ENCODE measurements at regions not wholly inside any gene's neighbourhood (a gene's known extent, or its start where the extent isn't known, plus 50 kb on each side); places are given as distances from the start of the nearest gene placed in this dataset.

DNA sequence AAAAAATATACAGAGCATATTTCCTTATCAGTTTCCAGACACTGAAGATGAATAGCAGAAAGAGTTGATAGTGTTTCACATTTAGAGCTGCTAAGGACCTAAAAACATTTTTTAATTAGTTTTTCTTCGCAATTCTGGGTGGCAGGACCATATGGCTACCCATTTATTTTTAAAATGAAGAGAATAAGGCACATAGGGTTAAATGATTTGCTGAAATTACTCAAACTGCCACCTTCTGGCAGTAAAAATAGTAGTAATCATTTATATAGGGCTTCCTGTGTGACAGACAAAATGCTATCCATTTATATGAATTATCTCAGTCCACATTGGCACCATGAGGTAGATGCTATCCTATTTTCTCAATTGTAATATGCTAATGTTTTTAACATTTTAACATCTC, 108.6 kb upstream of the CCDC196 start:
- intact Hi-C loops (cut with DNase I) = no loop called here
- Histone ChIP-seq H3K4me3 (no peak overlapping the region), H3K27me3 (no peaks in the 10 kb centered on the region), H3K4me1 (replicated peaks in 1 of 2) (peaks cover 0 to 9% of the 10 kb centered on the region in 2 donors), H3K27ac (no peak overlapping the region), H3K9me3 (replicated peaks in 1 of 3) (no peaks in the 10 kb centered on the region), H3K36me3 (replicated peaks in 1 of 2) (no peaks in the 10 kb centered on the region)
- no peak for TF ChIP-seq POLR2A (IDR thresholded peaks at IDR 0.05)
- TF ChIP-seq, protein P1, sequence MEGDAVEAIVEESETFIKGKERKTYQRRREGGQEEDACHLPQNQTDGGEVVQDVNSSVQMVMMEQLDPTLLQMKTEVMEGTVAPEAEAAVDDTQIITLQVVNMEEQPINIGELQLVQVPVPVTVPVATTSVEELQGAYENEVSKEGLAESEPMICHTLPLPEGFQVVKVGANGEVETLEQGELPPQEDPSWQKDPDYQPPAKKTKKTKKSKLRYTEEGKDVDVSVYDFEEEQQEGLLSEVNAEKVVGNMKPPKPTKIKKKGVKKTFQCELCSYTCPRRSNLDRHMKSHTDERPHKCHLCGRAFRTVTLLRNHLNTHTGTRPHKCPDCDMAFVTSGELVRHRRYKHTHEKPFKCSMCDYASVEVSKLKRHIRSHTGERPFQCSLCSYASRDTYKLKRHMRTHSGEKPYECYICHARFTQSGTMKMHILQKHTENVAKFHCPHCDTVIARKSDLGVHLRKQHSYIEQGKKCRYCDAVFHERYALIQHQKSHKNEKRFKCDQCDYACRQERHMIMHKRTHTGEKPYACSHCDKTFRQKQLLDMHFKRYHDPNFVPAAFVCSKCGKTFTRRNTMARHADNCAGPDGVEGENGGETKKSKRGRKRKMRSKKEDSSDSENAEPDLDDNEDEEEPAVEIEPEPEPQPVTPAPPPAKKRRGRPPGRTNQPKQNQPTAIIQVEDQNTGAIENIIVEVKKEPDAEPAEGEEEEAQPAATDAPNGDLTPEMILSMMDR (IDR thresholded peaks at IDR 0.05) = no peak
- no peak for DNase-seq
- WGBS, 4 donors = 77 to 89% (median 85%) methylated on average over 1 of the region's 1 CpG

DNA sequence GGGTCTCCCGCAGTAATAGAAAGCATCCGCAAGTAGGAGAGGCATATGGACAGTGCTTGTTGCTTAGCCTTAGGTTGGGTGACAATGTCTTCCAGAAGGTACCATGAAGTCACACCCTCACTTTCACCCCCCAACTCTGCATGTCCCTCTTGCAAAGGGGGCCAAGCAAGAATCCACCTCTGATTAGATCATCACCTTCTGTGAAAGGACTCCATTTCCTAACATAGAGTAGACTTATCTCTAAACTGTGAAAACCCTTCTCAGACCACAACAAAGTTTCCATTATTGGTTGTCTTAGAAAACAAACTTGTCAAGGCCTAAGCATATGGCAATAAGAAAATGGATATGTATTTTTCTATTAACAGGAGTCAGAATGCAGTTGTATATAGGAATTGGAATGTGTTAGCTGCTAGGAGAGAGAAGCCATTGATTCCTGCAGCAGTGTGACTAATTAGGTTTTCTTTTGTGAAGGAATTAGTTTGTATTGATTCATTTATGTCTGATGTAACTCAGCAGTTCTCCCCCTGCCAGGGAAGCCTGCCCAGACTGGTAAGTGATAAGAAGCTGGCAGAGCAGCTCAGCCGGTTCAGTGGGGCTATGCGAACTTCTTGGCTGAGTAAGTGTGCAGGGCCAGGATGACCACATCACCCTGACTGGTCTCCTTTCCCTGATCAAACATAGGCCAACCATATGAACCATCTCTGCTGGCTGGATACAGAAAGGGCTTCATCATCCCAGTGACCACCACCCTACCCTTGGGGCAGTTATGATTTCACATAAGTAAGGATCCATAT, 107.3 kb upstream of the CCDC196 start:
- TF ChIP-seq, protein P1 (IDR thresholded peaks at IDR 0.05) = no peak
- no peak for TF ChIP-seq POLR2A (IDR thresholded peaks at IDR 0.05)
- DNase-seq = peak; percentile 45 to 92 (median 86)
- intact Hi-C loops (cut with DNase I) = no loop called here

DNA sequence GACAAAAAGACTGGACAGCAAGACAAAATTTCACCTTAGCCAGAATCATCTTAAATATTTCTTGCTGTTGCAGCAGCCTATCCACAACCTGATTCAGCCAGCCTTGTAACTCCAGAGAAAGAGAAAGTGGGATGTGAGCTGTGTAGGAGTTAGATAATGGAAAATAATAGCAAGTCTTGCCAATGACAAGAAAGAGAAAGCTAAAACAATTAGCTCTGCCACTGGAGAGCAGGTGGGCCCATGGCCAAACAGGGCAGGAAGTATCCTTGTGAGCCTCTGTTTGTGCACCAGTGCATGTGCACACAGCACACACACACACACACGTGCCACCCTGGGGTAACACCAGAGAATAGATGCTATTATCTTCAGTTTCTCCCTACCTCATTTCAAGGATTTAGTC, 106.0 kb upstream of the CCDC196 start:
- H3K9me3 ChIP-seq (replicated peaks in 1 of 3) = no peaks in the 10 kb centered on the region
- H3K36me3 ChIP-seq (replicated peaks in 1 of 2) = no peaks in the 10 kb centered on the region
- DNase-seq = peak in 6 of 7 donors; percentile 23 to 55 (median 47)
- H3K27ac ChIP-seq = no peak overlapping the region
- intact Hi-C loops (cut with DNase I) = no loop called here
- TF ChIP-seq, protein P1 (IDR thresholded peaks at IDR 0.05) = no peak
- TF ChIP-seq POLR2A (IDR thresholded peaks at IDR 0.05) = no peak
- no peaks in the 10 kb centered on the region for H3K27me3 ChIP-seq
- peaks cover 0 to 9% of the 10 kb centered on the region in 2 donors for H3K4me1 ChIP-seq (replicated peaks in 1 of 2)
- 20 to 41% (median 35%) methylated on average over 1 of the region's 1 CpG for WGBS, 4 donors
- no peak overlapping the region for H3K4me3 ChIP-seq

More for the DNA sequence above, 107.3 kb upstream of the CCDC196 start:
- peaks cover 0 to 9% of the 10 kb centered on the region in 2 donors for H3K4me1 ChIP-seq (replicated peaks in 1 of 2)
- 68 to 100% (median 86%) methylated on average over 2 to 4 of the region's 4 CpGs for WGBS, 4 donors
- H3K4me3 ChIP-seq = no peak overlapping the region
- no peaks in the 10 kb centered on the region for H3K9me3 ChIP-seq (replicated peaks in 1 of 3)
- no peaks in the 10 kb centered on the region for H3K36me3 ChIP-seq (replicated peaks in 1 of 2)
- H3K27me3 ChIP-seq = no peaks in the 10 kb centered on the region
- H3K27ac ChIP-seq = no peak overlapping the region

DNA sequence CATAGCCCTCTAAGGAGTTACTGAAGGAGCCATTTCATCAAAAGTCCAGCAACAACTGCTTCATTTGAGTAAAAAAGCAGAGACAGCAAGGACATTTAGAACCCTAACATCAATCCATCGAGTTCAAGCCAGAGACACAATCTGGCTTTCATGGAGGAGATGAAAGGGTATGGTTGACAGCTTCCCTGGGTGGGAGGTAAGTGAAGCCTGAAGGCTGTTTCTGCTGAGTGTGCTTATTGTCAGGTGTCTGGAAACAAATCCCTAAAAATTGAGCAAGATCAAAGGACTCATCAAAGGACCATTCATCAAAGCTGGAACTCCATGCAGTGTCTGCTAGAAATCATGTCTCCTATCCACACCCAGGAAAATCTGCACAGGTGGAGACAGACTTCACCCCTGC, 104.4 kb upstream of the CCDC196 start:
- no peaks in the 10 kb centered on the region for H3K36me3 ChIP-seq (replicated peaks in 1 of 2)
- 50 to 74% (median 60%) methylated on average over 1 of the region's 1 CpG for WGBS, 4 donors
- no peaks in the 10 kb centered on the region for H3K9me3 ChIP-seq (replicated peaks in 1 of 3)
- H3K4me1 ChIP-seq (replicated peaks in 1 of 2) = peaks cover 0 to 9% of the 10 kb centered on the region in 2 donors
- TF ChIP-seq, protein P1 (IDR thresholded peaks at IDR 0.05) = no peak
- no peak for TF ChIP-seq POLR2A (IDR thresholded peaks at IDR 0.05)
- H3K27ac ChIP-seq = no peak overlapping the region
- H3K4me3 ChIP-seq = no peak overlapping the region
- DNase-seq = no peak
- intact Hi-C loops (cut with DNase I) = no loop called here
- H3K27me3 ChIP-seq = no peaks in the 10 kb centered on the region
